ENCODE measurements at regions not wholly inside any gene's neighbourhood (a gene's known extent, or its start where the extent isn't known, plus 50 kb on each side); places are given as distances from the start of the nearest gene placed in this dataset.

- TF ChIP-seq CTCF (IDR thresholded peaks at IDR 0.05), result no peak
- Mint-ChIP-seq H3K4me3 (no peak overlapping the region), H3K4me1 (ENCODE audit: low read depth) (peaks cover 10% of the 10 kb centered on the region), H3K36me3 (ENCODE audit: low read depth) (no peaks in the 10 kb centered on the region), H3K27me3 (no peaks in the 10 kb centered on the region), H3K9me3 (no peaks in the 10 kb centered on the region), H3K27ac (no peak overlapping the region)
- DNase-seq (no peak), ATAC-seq (no peak)
- ChIA-PET CTCF (no interaction called here), POLR2A (no interaction called here)
- intact Hi-C loops (cut with micrococcal nuclease), result no loop called here
Observed at GRCh38 chr2:8169443-8169842, 512.4 kb upstream of the ID2 start.

GRCh38 chr2:8170552-8171327 is 511.1 kb upstream of the ID2 start:
- H3K36me3 Mint-ChIP-seq (ENCODE audit: low read depth), result no peaks in the 10 kb centered on the region
- no peak for ATAC-seq
- H3K27ac Mint-ChIP-seq, result no peak overlapping the region
- peaks cover 10% of the 10 kb centered on the region for H3K4me1 Mint-ChIP-seq (ENCODE audit: low read depth)
- intact Hi-C loops (cut with micrococcal nuclease), result no loop called here
- no peak overlapping the region for H3K4me3 Mint-ChIP-seq
- no peak for DNase-seq
- H3K9me3 Mint-ChIP-seq, result peaks cover 5% of the 10 kb centered on the region
- no peak for TF ChIP-seq CTCF (IDR thresholded peaks at IDR 0.05)
- POLR2A ChIA-PET, result no interaction called here
- CTCF ChIA-PET, result interaction anchor here (1.3 kb wide), 1 partner anchor 9 kb away, joined by 3 read pairs; no protein-coding TSS in a partner anchor
- no peaks in the 10 kb centered on the region for H3K27me3 Mint-ChIP-seq

- H3K36me3 Mint-ChIP-seq (ENCODE audit: low read depth), result no peaks in the 10 kb centered on the region
- ATAC-seq, result no peak
- H3K4me3 Mint-ChIP-seq, result no peak overlapping the region
- POLR2A ChIA-PET, result no interaction called here
- peaks cover 10% of the 10 kb centered on the region for H3K4me1 Mint-ChIP-seq (ENCODE audit: low read depth)
- CTCF ChIA-PET, result no interaction called here
- H3K27ac Mint-ChIP-seq, result no peak overlapping the region
- no peak for DNase-seq
- H3K9me3 Mint-ChIP-seq, result peaks cover 6% of the 10 kb centered on the region
- intact Hi-C loops (cut with micrococcal nuclease), result no loop called here
- TF ChIP-seq CTCF (IDR thresholded peaks at IDR 0.05), result no peak
- no peaks in the 10 kb centered on the region for H3K27me3 Mint-ChIP-seq
Observed at GRCh38 chr2:8171608-8172007, 510.2 kb upstream of the ID2 start.

GRCh38 chr2:8172661-8173060 is 509.2 kb upstream of the ID2 start:
- POLR2A ChIA-PET, result no interaction called here

More at GRCh38 chr2:8172661-8173060, 509.2 kb upstream of the ID2 start:
- CTCF ChIA-PET, result no interaction called here
- Mint-ChIP-seq H3K27me3 (no peaks in the 10 kb centered on the region), H3K36me3 (ENCODE audit: low read depth) (no peaks in the 10 kb centered on the region), H3K27ac (no peak overlapping the region), H3K9me3 (peaks cover 6% of the 10 kb centered on the region), H3K4me1 (ENCODE audit: low read depth) (peaks cover 10% of the 10 kb centered on the region), H3K4me3 (no peak overlapping the region)
- TF ChIP-seq CTCF (IDR thresholded peaks at IDR 0.05), result no peak
- intact Hi-C loops (cut with micrococcal nuclease), result no loop called here
- DNase-seq, result no peak
- ATAC-seq, result no peak
